Upper lobe of right lung (tissue), 1 donor: ENCODE measurements at regions not wholly inside any gene's neighbourhood (a gene's known extent, or its start where the extent isn't known, plus 50 kb on each side); places are given as distances from the start of the nearest gene placed in this dataset.
A peak's percentile ranks its signal among the peaks of the same experiment; 100 is the strongest.

Experiments used
- ATAC-seq: fragments of 200-7000 bp; cut with Tn5 transposase; one replicate; pipeline ENCODE4 v1.9.1; 2020; ENCODE audit warnings: mild to moderate bottlenecking, moderate library complexity
- DNase-seq: peaks from one replicate; pipeline ENCODE4 v3.0.0-alpha.2; 2020
- H3K27ac ChIP-seq: fragments of 200-600 bp; one replicate; pipeline ENCODE4 v1.8.0; 2022
- H3K27me3 ChIP-seq: fragments of 200-600 bp; one replicate; pipeline ENCODE4 v1.8.0; 2022; ENCODE audit warnings: mild to moderate bottlenecking
- H3K36me3 ChIP-seq: fragments of 200-600 bp; one replicate; pipeline ENCODE4 v1.8.0; 2022
- H3K4me1 ChIP-seq: fragments of 200-600 bp; one replicate; pipeline ENCODE4 v1.8.0; 2022
- H3K4me3 ChIP-seq: fragments of 200-600 bp; one replicate; pipeline ENCODE4 v1.8.0; 2022; ENCODE audit warnings: mild to moderate bottlenecking
- H3K9me3 ChIP-seq: fragments of 200-600 bp; one replicate; pipeline ENCODE4 v1.8.0; 2022
- CTCF ChIP-seq: fragments of 200-600 bp; IDR thresholded peaks from one replicate; pipeline ENCODE4 v1.8.0; 2022; ENCODE audit warnings: antibody characterized with exemption
- intact Hi-C: fragments of 100-400 bp; cut with DNase I; formaldehyde crosslinking; loops from one replicate; pipeline ENCODE4 v1.11.0; 2022
- donor health status: DM: no; HTN: yes; CAD: no; lungs with severe emphysema.

- no peaks in the 10 kb centered on the region for H3K4me1 ChIP-seq
- H3K4me3 ChIP-seq = no peak overlapping the region
- ATAC-seq (no peak), DNase-seq (no peak)
- intact Hi-C loops = no loop called here
- H3K36me3 ChIP-seq = no peaks in the 10 kb centered on the region
- no peak overlapping the region for H3K27ac ChIP-seq
- H3K9me3 ChIP-seq = no peaks in the 10 kb centered on the region
- H3K27me3 ChIP-seq = no peaks in the 10 kb centered on the region
- TF ChIP-seq CTCF = no peak
Observed at GRCh38 chr7:54847921-54848320, 88.9 kb upstream of the SEC61G start.

- Histone ChIP-seq H3K36me3 (no peaks in the 10 kb centered on the region), H3K27me3 (no peaks in the 10 kb centered on the region), H3K4me3 (no peak overlapping the region), H3K9me3 (no peaks in the 10 kb centered on the region), H3K4me1 (no peaks in the 10 kb centered on the region), H3K27ac (no peak overlapping the region)
- DNase-seq (no peak), ATAC-seq (no peak)
- intact Hi-C loops = no loop called here
- TF ChIP-seq CTCF = no peak
Observed at GRCh38 chr7:54856856-54857255, 97.8 kb upstream of the SEC61G start.

GRCh38 chr7:54857294-54857693 is 98.3 kb upstream of the SEC61G start:
- H3K36me3 ChIP-seq = no peaks in the 10 kb centered on the region
- H3K9me3 ChIP-seq = no peaks in the 10 kb centered on the region
- no peaks in the 10 kb centered on the region for H3K27me3 ChIP-seq
- intact Hi-C loops = no loop called here
- no peak for TF ChIP-seq CTCF
- H3K4me1 ChIP-seq = no peaks in the 10 kb centered on the region
- ATAC-seq = no peak
- H3K4me3 ChIP-seq = no peak overlapping the region
- H3K27ac ChIP-seq = no peak overlapping the region
- DNase-seq = no peak

GRCh38 chr7:54858008-54858692 is 99.1 kb upstream of the SEC61G start:
- Histone ChIP-seq H3K27me3 (no peaks in the 10 kb centered on the region), H3K27ac (no peak overlapping the region), H3K9me3 (no peaks in the 10 kb centered on the region), H3K36me3 (no peaks in the 10 kb centered on the region), H3K4me1 (no peaks in the 10 kb centered on the region), H3K4me3 (no peak overlapping the region)
- peak; percentile 39 for ATAC-seq
- no peak for DNase-seq
- intact Hi-C loops = no loop called here
- no peak for TF ChIP-seq CTCF

- Histone ChIP-seq H3K27ac (no peak overlapping the region), H3K4me3 (no peak overlapping the region), H3K4me1 (no peaks in the 10 kb centered on the region), H3K9me3 (no peaks in the 10 kb centered on the region), H3K36me3 (no peaks in the 10 kb centered on the region), H3K27me3 (no peaks in the 10 kb centered on the region)
- ATAC-seq (no peak), DNase-seq (no peak)
- intact Hi-C loops = no loop called here
- no peak for TF ChIP-seq CTCF
Observed at GRCh38 chr7:54859066-54859465, 100.1 kb upstream of the SEC61G start.

- TF ChIP-seq CTCF = no peak
- intact Hi-C loops = no loop called here
- no peaks in the 10 kb centered on the region for H3K27me3 ChIP-seq
- no peak overlapping the region for H3K27ac ChIP-seq
- H3K9me3 ChIP-seq = no peaks in the 10 kb centered on the region
- no peaks in the 10 kb centered on the region for H3K4me1 ChIP-seq
- no peaks in the 10 kb centered on the region for H3K36me3 ChIP-seq
- ATAC-seq = peak; percentile 60
- no peak for DNase-seq
- no peak overlapping the region for H3K4me3 ChIP-seq
Observed at GRCh38 chr7:54859545-54859944, 100.5 kb upstream of the SEC61G start.
